ENCODE measurements at regions not wholly inside any gene's neighbourhood (a gene's known extent, or its start where the extent isn't known, plus 50 kb on each side); places are given as distances from the start of the nearest gene placed in this dataset.
"Not testable (repeated sequence)": the region's sequence is repeated elsewhere in the genome, so short reads cannot be mapped to it uniquely, and the experiment has no call there.

DNA sequence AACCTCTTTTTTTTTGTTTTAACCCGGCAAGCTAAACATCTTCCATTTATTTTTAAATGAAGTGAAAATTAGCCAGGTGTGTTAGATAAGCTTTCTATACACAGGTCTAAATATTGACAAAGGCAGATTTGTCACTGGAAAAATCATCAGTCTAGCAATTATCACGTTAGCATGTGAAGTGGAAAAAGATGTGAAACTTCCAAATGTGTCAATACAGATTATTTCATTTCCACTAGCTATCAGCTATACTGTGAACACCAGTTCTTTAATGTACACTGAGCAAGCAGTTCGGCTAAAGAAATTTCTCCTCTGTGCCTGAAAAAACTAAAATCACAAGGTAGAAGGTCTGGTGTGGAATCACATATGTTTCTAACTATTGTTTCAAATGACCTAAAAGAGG is 96.6 kb upstream of the G2E3 start:
- DNase-seq, result no peak
- Mint-ChIP-seq H3K4me1 (ENCODE audit: low read depth) (no peaks in the 10 kb centered on the region), H3K27ac (no peak overlapping the region), H3K36me3 (ENCODE audit: low read depth) (no peaks in the 10 kb centered on the region), H3K27me3 (ENCODE audit: low read depth) (no peaks in the 10 kb centered on the region), H3K9me3 (no peaks in the 10 kb centered on the region), H3K4me3 (no peak overlapping the region)
- CTCF ChIA-PET, result no interaction called here
- intact Hi-C loops (cut with micrococcal nuclease), result no loop called here

GRCh38 chr14:30464481-30464880 is 94.5 kb upstream of the G2E3 start:
- H3K27ac Mint-ChIP-seq, result no peak overlapping the region
- no peaks in the 10 kb centered on the region for H3K27me3 Mint-ChIP-seq (ENCODE audit: low read depth)
- intact Hi-C loops (cut with micrococcal nuclease), result no loop called here
- no peaks in the 10 kb centered on the region for H3K9me3 Mint-ChIP-seq
- no peaks in the 10 kb centered on the region for H3K36me3 Mint-ChIP-seq (ENCODE audit: low read depth)
- DNase-seq, result no peak
- no peaks in the 10 kb centered on the region for H3K4me1 Mint-ChIP-seq (ENCODE audit: low read depth)
- no peak overlapping the region for H3K4me3 Mint-ChIP-seq
- CTCF ChIA-PET, result interaction anchor here (0.7 to 0.8 kb wide), 2 partner anchors 209 to 1296 kb away, joined by 3 read pairs; no protein-coding TSS in a partner anchor

GRCh38 chr14:30468354-30468753 is 90.6 kb upstream of the G2E3 start:
- no peak overlapping the region for H3K27ac Mint-ChIP-seq
- no peaks in the 10 kb centered on the region for H3K36me3 Mint-ChIP-seq (ENCODE audit: low read depth)
- DNase-seq, result no peak
- H3K9me3 Mint-ChIP-seq, result no peaks in the 10 kb centered on the region
- H3K4me1 Mint-ChIP-seq (ENCODE audit: low read depth), result no peaks in the 10 kb centered on the region
- no peak overlapping the region for H3K4me3 Mint-ChIP-seq
- intact Hi-C loops (cut with micrococcal nuclease), result no loop called here
- no peaks in the 10 kb centered on the region for H3K27me3 Mint-ChIP-seq (ENCODE audit: low read depth)
- CTCF ChIA-PET, result no interaction called here

GRCh38 chr14:30471980-30472379 is 87.0 kb upstream of the G2E3 start:
- no peaks in the 10 kb centered on the region for H3K36me3 Mint-ChIP-seq (ENCODE audit: low read depth)
- DNase-seq, result no peak
- no peaks in the 10 kb centered on the region for H3K27me3 Mint-ChIP-seq (ENCODE audit: low read depth)
- H3K4me3 Mint-ChIP-seq, result no peak overlapping the region
- CTCF ChIA-PET, result no interaction called here
- H3K27ac Mint-ChIP-seq, result no peak overlapping the region
- intact Hi-C loops (cut with micrococcal nuclease), result no loop called here
- H3K9me3 Mint-ChIP-seq, result no peaks in the 10 kb centered on the region
- no peaks in the 10 kb centered on the region for H3K4me1 Mint-ChIP-seq (ENCODE audit: low read depth)

DNA sequence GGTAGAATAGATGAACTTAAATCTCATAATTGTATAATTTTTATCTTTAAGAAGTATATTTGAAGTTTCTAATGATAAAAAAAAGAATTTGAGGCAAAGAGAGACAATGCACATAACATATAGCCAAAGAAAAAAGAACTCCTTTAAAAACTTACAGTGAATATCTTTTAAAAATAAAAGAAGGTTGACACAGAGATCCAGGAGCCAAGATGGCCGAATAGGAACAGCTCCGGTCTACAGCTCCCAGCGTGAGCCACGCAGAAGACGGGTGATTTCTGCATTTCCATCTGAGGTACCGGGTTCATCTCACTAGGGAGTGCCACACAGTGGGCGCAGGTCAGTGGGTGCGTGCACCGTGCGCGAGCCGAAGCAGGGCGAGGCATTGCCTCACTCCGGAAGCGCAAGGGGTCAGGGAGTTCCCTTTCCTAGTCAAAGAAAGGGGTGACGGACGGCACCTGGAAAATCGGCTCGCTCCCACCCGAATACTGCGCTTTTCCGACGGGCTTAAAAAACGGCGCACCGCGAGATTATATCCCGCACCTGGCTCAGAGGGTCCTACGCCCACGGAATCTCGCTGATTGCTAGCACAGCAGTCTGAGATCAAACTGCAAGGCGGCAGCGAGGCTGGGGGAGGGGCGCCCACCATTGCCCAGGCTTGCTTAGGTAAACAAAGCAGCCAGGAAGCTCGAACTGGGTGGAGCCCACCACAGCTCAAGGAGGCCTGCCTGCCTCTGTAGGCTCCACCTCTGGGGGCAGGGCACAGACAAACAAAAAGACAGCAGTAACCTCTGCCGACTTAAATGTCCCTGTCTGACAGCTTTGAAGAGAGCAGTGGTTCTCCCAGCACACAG is 84.9 kb upstream of the G2E3 start:
- DNase-seq; intact Hi-C loops (cut with micrococcal nuclease); H3K27me3 Mint-ChIP-seq (ENCODE audit: low read depth); H3K27ac Mint-ChIP-seq; CTCF ChIA-PET; H3K4me3 Mint-ChIP-seq; H3K9me3 Mint-ChIP-seq; H3K4me1 Mint-ChIP-seq (ENCODE audit: low read depth); H3K36me3 Mint-ChIP-seq (ENCODE audit: low read depth): not testable (repeated sequence)

- H3K4me1 Mint-ChIP-seq (ENCODE audit: low read depth), result no peaks in the 10 kb centered on the region
- DNase-seq, result no peak
- CTCF ChIA-PET, result interaction anchor here (1.2 kb wide), 1 partner anchor 108 kb away, joined by 3 read pairs; no protein-coding TSS in a partner anchor
- H3K4me3 Mint-ChIP-seq, result no peak overlapping the region
- H3K27me3 Mint-ChIP-seq (ENCODE audit: low read depth), result peaks cover 9% of the 10 kb centered on the region
- H3K36me3 Mint-ChIP-seq (ENCODE audit: low read depth), result no peaks in the 10 kb centered on the region
- no peak overlapping the region for H3K27ac Mint-ChIP-seq
- intact Hi-C loops (cut with micrococcal nuclease), result no loop called here
- H3K9me3 Mint-ChIP-seq, result no peaks in the 10 kb centered on the region
Observed at GRCh38 chr14:30482276-30482675, 76.7 kb upstream of the G2E3 start.

- Mint-ChIP-seq H3K27me3 (ENCODE audit: low read depth) (peaks cover 11% of the 10 kb centered on the region), H3K9me3 (no peaks in the 10 kb centered on the region), H3K36me3 (ENCODE audit: low read depth) (no peaks in the 10 kb centered on the region), H3K27ac (no peak overlapping the region), H3K4me1 (ENCODE audit: low read depth) (no peaks in the 10 kb centered on the region), H3K4me3 (no peak overlapping the region)
- DNase-seq, result no peak
- intact Hi-C loops (cut with micrococcal nuclease), result no loop called here
- CTCF ChIA-PET, result no interaction called here
Observed at GRCh38 chr14:30484201-30484600, 74.8 kb upstream of the G2E3 start.

DNA sequence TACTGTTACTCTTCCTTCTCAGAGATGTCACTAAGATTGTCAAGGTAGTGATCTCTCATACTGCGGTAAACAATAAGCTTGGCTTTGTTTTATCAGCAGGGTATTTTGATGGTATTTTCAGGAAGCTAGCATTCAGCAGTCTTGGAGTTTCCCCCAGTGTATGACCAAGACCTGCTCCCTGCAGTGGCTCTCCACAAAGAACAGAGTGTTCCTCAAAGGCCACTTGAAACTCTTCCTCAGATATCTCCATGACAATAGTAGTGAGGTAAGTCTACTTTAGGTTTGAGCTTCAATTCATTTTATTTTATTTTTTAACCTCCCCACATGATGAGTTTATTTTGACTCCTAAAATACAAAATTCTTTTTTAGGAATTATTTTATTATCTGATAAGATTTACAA is 74.0 kb upstream of the G2E3 start:
- H3K36me3 Mint-ChIP-seq (ENCODE audit: low read depth), result no peaks in the 10 kb centered on the region
- no peak overlapping the region for H3K4me3 Mint-ChIP-seq
- CTCF ChIA-PET, result no interaction called here
- H3K27ac Mint-ChIP-seq, result no peak overlapping the region
- peaks cover 11% of the 10 kb centered on the region for H3K27me3 Mint-ChIP-seq (ENCODE audit: low read depth)
- intact Hi-C loops (cut with micrococcal nuclease), result no loop called here
- DNase-seq, result no peak
- H3K9me3 Mint-ChIP-seq, result no peaks in the 10 kb centered on the region
- no peaks in the 10 kb centered on the region for H3K4me1 Mint-ChIP-seq (ENCODE audit: low read depth)

DNA sequence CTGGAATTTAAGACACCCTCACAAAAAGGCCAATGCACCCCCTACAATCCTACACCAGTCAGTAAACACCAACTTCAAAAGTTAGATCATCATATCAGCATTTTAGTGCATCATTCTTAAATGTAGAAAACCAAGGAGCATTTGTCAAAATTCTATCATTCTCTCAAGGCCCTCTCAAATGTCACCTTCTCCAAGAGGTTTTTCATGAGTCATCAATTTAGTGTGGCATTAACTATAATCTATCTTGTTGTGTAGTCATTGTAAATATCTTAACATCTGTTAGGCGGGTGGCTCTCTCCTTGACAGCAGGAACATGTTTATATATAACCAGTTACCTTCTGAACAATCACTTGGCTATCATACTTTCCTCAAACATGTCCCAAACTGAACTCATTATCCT is 62.1 kb upstream of the G2E3 start:
- CTCF ChIA-PET, result no interaction called here
- Mint-ChIP-seq H3K9me3 (no peaks in the 10 kb centered on the region), H3K27ac (no peak overlapping the region), H3K4me3 (no peak overlapping the region), H3K36me3 (ENCODE audit: low read depth) (no peaks in the 10 kb centered on the region), H3K27me3 (ENCODE audit: low read depth) (no peaks in the 10 kb centered on the region), H3K4me1 (ENCODE audit: low read depth) (no peaks in the 10 kb centered on the region)
- DNase-seq, result no peak
- intact Hi-C loops (cut with micrococcal nuclease), result no loop called here

- Mint-ChIP-seq H3K4me3 (no peak overlapping the region), H3K36me3 (ENCODE audit: low read depth) (no peaks in the 10 kb centered on the region), H3K4me1 (ENCODE audit: low read depth) (no peaks in the 10 kb centered on the region), H3K27ac (no peak overlapping the region), H3K9me3 (no peaks in the 10 kb centered on the region), H3K27me3 (ENCODE audit: low read depth) (no peaks in the 10 kb centered on the region)
- CTCF ChIA-PET, result no interaction called here
- no peak for DNase-seq
- intact Hi-C loops (cut with micrococcal nuclease), result no loop called here
Observed at GRCh38 chr14:30499358-30499757, 59.6 kb upstream of the G2E3 start.

- no peaks in the 10 kb centered on the region for H3K4me1 Mint-ChIP-seq (ENCODE audit: low read depth)
- intact Hi-C loops (cut with micrococcal nuclease), result no loop called here
- H3K9me3 Mint-ChIP-seq, result no peaks in the 10 kb centered on the region
- no peak for DNase-seq
- no peak overlapping the region for H3K27ac Mint-ChIP-seq
- CTCF ChIA-PET, result interaction anchor here (0.6 kb wide), 1 partner anchor 425 kb away, joined by 4 read pairs; no protein-coding TSS in a partner anchor
- H3K36me3 Mint-ChIP-seq (ENCODE audit: low read depth), result no peaks in the 10 kb centered on the region
- no peak overlapping the region for H3K4me3 Mint-ChIP-seq
- H3K27me3 Mint-ChIP-seq (ENCODE audit: low read depth), result no peaks in the 10 kb centered on the region
Observed at GRCh38 chr14:30500222-30500621, 58.7 kb upstream of the G2E3 start.

DNA sequence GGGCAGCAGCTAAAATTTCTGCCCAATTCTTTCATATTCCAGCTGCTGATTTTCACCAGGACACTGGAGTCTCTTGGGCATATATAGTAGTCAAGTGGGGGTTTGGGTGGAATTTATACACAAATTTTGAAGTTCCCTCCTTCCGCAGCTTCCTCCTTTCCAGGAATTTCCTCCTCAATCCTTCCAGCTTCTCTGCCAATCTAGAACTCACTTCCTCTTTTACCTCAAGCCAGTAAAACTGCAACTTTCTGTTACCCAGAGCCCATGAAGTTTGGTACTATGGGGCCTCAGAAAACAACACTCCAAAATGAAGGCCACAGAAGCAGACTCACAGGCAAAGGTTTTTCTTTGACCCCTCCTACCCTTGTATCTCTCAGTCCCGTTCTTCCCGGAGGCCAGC is 51.7 kb upstream of the G2E3 start:
- Mint-ChIP-seq H3K36me3 (ENCODE audit: low read depth) (no peaks in the 10 kb centered on the region), H3K4me1 (ENCODE audit: low read depth) (no peaks in the 10 kb centered on the region), H3K27me3 (ENCODE audit: low read depth) (peaks cover 6% of the 10 kb centered on the region), H3K9me3 (no peaks in the 10 kb centered on the region), H3K4me3 (no peak overlapping the region), H3K27ac (no peak overlapping the region)
- no peak for DNase-seq
- CTCF ChIA-PET, result no interaction called here
- intact Hi-C loops (cut with micrococcal nuclease), result no loop called here
